Keratinocyte (primary cell): ENCODE measurements at regions not wholly inside any gene's neighbourhood (a gene's known extent, or its start where the extent isn't known, plus 50 kb on each side); places are given as distances from the start of the nearest gene placed in this dataset.

Source experiments
- DNase-seq: peaks from one replicate; pipeline ENCODE4 v3.0.0-alpha.2; 2011; ENCODE audit warnings: low read depth, missing footprints, low spot score
- FAIRE-seq: peaks from 2 replicates; lab custom pipeline; 2011; peaks lifted over from hg19 to GRCh38; lab: Jason Lieb, UNC
- H2AFZ ChIP-seq: 2 replicates; pipeline ENCODE4 v1.6.0; 2012; ENCODE audit warnings: low read length, control low read depth, inconsistent platforms; ENCODE audit not compliant: control insufficient read depth
- H3K27ac ChIP-seq: 2 replicates; pipeline ENCODE4 v1.5.1; 2011; ENCODE audit warnings: low read length; ENCODE audit not compliant: control insufficient read depth, insufficient read depth
- H3K27me3 ChIP-seq: 3 replicates; pipeline ENCODE4 v1.6.0; 2011; ENCODE audit warnings: low read length; ENCODE audit not compliant: control insufficient read depth, insufficient read depth; ENCODE audit errors: extremely low read depth
- H3K36me3 ChIP-seq, 2 experiments: 2 replicates in 1 of 2; 3 replicates in 1 of 2; pipeline ENCODE4 v1.5.1; 2011; ENCODE audit warnings: low read length in 2 of 2, mild to moderate bottlenecking in 1 of 2; ENCODE audit not compliant: control insufficient read depth in 2 of 2, insufficient read depth in 2 of 2; ENCODE audit errors: extremely low read depth in 1 of 2
- H3K4me1 ChIP-seq: 3 replicates; pipeline ENCODE4 v1.5.1; 2011; ENCODE audit warnings: low read length; ENCODE audit not compliant: control insufficient read depth, insufficient read depth; ENCODE audit errors: extremely low read depth
- H3K4me2 ChIP-seq: 3 replicates; pipeline ENCODE4 v1.6.0; 2011; ENCODE audit warnings: low read depth, low read length; ENCODE audit not compliant: control insufficient read depth, insufficient read depth; ENCODE audit errors: extremely low read depth
- H3K4me3 ChIP-seq, 3 experiments: fragments of 200-600 bp in 1 of 3; sonication (generic) in 1 of 3; 2 replicates in 2 of 3; 3 replicates in 1 of 3; pipeline ENCODE4 v1.5.1; 2011 to 2016; ENCODE audit warnings: low read length in 3 of 3, mild to moderate bottlenecking in 3 of 3, control low read depth in 2 of 3, inconsistent platforms in 1 of 3, low read depth in 1 of 3, mixed read lengths in 1 of 3, mixed run types in 1 of 3, moderate library complexity in 1 of 3; ENCODE audit not compliant: control insufficient read depth in 2 of 3, insufficient read depth in 2 of 3; ENCODE audit errors: extremely low read depth in 1 of 3
- H3K79me2 ChIP-seq: 2 replicates; pipeline ENCODE4 v1.6.0; 2012; ENCODE audit warnings: low read length; ENCODE audit not compliant: control insufficient read depth, insufficient read depth
- H3K9ac ChIP-seq: 3 replicates; pipeline ENCODE4 v1.6.0; 2011; ENCODE audit warnings: low read length; ENCODE audit not compliant: control insufficient read depth, insufficient read depth; ENCODE audit errors: extremely low read depth
- H3K9me1 ChIP-seq: 3 replicates; pipeline ENCODE4 v1.6.0; 2011; ENCODE audit warnings: low read length; ENCODE audit not compliant: control insufficient read depth, insufficient read depth; ENCODE audit errors: extremely low read depth
- H3K9me3 ChIP-seq: 2 replicates; pipeline ENCODE4 v1.5.1; 2012; ENCODE audit warnings: low read depth, low read length; ENCODE audit not compliant: control insufficient read depth
- H4K20me1 ChIP-seq: 3 replicates; pipeline ENCODE4 v1.6.0; 2011; ENCODE audit warnings: low read length; ENCODE audit not compliant: control insufficient read depth, insufficient read depth; ENCODE audit errors: extremely low read depth
- EZH2 ChIP-seq: IDR thresholded peaks from one replicate; pipeline ENCODE4 v1.6.1; 2012; ENCODE audit warnings: inconsistent platforms, mild to moderate bottlenecking, low read length, moderate library complexity
- dilution Hi-C: fragments of 300-500 bp; cut with MboI; formaldehyde crosslinking; loops from one replicate; pipeline ENCODE4 v1.7.0; 2020; ENCODE audit warnings: low sequenced_read_pairs; ENCODE audit not compliant: extremely low pct_ligation_motif_present
- TF ChIP-seq, protein P1 (sequence below), 3 experiments: IDR thresholded peaks in 1 of 3; conservative IDR thresholded peaks in 1 of 3; optimal IDR thresholded peaks in 1 of 3; 2 replicates in 2 of 3; 3 replicates in 1 of 3; pipeline versions ENCODE3 to v1.5.1; 2011; ENCODE audit warnings: low read length in 3 of 3, mild to moderate bottlenecking in 3 of 3, moderate library complexity in 2 of 3, control low read depth in 1 of 3, inconsistent platforms in 1 of 3; ENCODE audit not compliant: insufficient read depth in 2 of 3; ENCODE audit errors: extremely low read depth in 1 of 3

GRCh38 chr1:83531521-83532309, 467.2 kb downstream of the TTLL7 start:
- Histone ChIP-seq H3K9ac (no peak overlapping the region), H3K79me2 (no peaks in the 10 kb centered on the region), H2AFZ (no peak overlapping the region), H4K20me1 (no peaks in the 10 kb centered on the region), H3K9me1 (no peaks in the 10 kb centered on the region), H3K4me1 (no peaks in the 10 kb centered on the region), H3K9me3 (no peaks in the 10 kb centered on the region), H3K27me3 (no peaks in the 10 kb centered on the region), H3K4me2 (no peak overlapping the region), H3K27ac (no peak overlapping the region), H3K4me3 (no peak overlapping the region), H3K36me3 (no peaks in the 10 kb centered on the region)
- dilution Hi-C loops, result no loop called here
- no peak for DNase-seq
- no peak for FAIRE-seq
- TF ChIP-seq, protein P1, sequence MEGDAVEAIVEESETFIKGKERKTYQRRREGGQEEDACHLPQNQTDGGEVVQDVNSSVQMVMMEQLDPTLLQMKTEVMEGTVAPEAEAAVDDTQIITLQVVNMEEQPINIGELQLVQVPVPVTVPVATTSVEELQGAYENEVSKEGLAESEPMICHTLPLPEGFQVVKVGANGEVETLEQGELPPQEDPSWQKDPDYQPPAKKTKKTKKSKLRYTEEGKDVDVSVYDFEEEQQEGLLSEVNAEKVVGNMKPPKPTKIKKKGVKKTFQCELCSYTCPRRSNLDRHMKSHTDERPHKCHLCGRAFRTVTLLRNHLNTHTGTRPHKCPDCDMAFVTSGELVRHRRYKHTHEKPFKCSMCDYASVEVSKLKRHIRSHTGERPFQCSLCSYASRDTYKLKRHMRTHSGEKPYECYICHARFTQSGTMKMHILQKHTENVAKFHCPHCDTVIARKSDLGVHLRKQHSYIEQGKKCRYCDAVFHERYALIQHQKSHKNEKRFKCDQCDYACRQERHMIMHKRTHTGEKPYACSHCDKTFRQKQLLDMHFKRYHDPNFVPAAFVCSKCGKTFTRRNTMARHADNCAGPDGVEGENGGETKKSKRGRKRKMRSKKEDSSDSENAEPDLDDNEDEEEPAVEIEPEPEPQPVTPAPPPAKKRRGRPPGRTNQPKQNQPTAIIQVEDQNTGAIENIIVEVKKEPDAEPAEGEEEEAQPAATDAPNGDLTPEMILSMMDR (optimal IDR thresholded peaks at IDR 0.05 in 1 of 3, IDR thresholded peaks at IDR 0.05 in 1 of 3, conservative IDR thresholded peaks at IDR 0.05 in 1 of 3; ENCODE audit: extremely low read depth in 1 of 3, insufficient read depth in 2 of 3, low read length in 3 of 3), result no peak
- TF ChIP-seq EZH2, result no peak

- dilution Hi-C loops, result no loop called here
- no peak overlapping the region for H3K27ac ChIP-seq
- H3K79me2 ChIP-seq, result no peaks in the 10 kb centered on the region
- H3K9me3 ChIP-seq, result no peaks in the 10 kb centered on the region
- no peaks in the 10 kb centered on the region for H3K27me3 ChIP-seq
- DNase-seq (no peak), FAIRE-seq (no peak)
- no peaks in the 10 kb centered on the region for H3K36me3 ChIP-seq
- H4K20me1 ChIP-seq, result no peaks in the 10 kb centered on the region
- H3K9ac ChIP-seq, result no peak overlapping the region
- TF ChIP-seq EZH2, result no peak
- TF ChIP-seq, protein P1 (optimal IDR thresholded peaks at IDR 0.05 in 1 of 3, IDR thresholded peaks at IDR 0.05 in 1 of 3, conservative IDR thresholded peaks at IDR 0.05 in 1 of 3; ENCODE audit: extremely low read depth in 1 of 3, insufficient read depth in 2 of 3, low read length in 3 of 3), result no peak
- H3K4me1 ChIP-seq, result no peaks in the 10 kb centered on the region
- H3K4me3 ChIP-seq, result no peak overlapping the region
- H2AFZ ChIP-seq, result no peak overlapping the region
- no peak overlapping the region for H3K4me2 ChIP-seq
- no peaks in the 10 kb centered on the region for H3K9me1 ChIP-seq
These were observed 468.4 kb downstream of the TTLL7 start for GRCh38 chr1:83530506-83530905.
